Natural killer cell treated with Interleukin-12 subunit alpha and Interleukin-12 subunit beta and Interleukin-15 and Interleukin-18, amount 100 ng/mL, for 72 hours (primary cell): ENCODE measurements at regions not wholly inside any gene's neighbourhood (a gene's known extent, or its start where the extent isn't known, plus 50 kb on each side); places are given as distances from the start of the nearest gene placed in this dataset.

Source experiments
- ATAC-seq, 2 donors: fragments of 150-1000 bp; cut with Tn5 transposase in 1 of 2; sonication (Bioruptor Pico), chemical (Tn5 transposase) in 1 of 2; 2 replicates each; pipeline ENCODE4 v1.10.0; 2021
- DNase-seq: peaks from one replicate; pipeline ENCODE4 v3.0.0; 2022; ENCODE audit warnings: low spot score
- H3K27ac Mint-ChIP-seq, 2 donors: 1 replicate in 1 of 2; 2 replicates in 1 of 2; pipeline ENCODE4 v1.8.0; 2022; ENCODE audit warnings: mixed read lengths in 2 of 2, mild to moderate bottlenecking in 1 of 2, moderate library complexity in 1 of 2
- H3K27me3 Mint-ChIP-seq, 2 donors: 1 replicate in 1 of 2; 2 replicates in 1 of 2; pipeline ENCODE4 v1.8.0; 2022; ENCODE audit warnings: mixed read lengths in 2 of 2
- H3K36me3 Mint-ChIP-seq: one replicate; pipeline ENCODE4 v1.8.0; 2022; ENCODE audit warnings: mixed read lengths
- H3K4me1 Mint-ChIP-seq, 2 donors: 1 replicate in 1 of 2; 2 replicates in 1 of 2; pipeline ENCODE4 v1.8.0; 2022; ENCODE audit warnings: low read depth in 2 of 2, mixed read lengths in 2 of 2, mild to moderate bottlenecking in 1 of 2
- H3K4me3 Mint-ChIP-seq: one replicate; pipeline ENCODE4 v1.8.0; 2022; ENCODE audit warnings: mixed read lengths
- H3K9me3 Mint-ChIP-seq: 2 replicates; pipeline ENCODE4 v1.8.0; 2022; ENCODE audit warnings: mixed read lengths

- H3K36me3 Mint-ChIP-seq = no peaks in the 10 kb centered on the region
- no peak overlapping the region for H3K27ac Mint-ChIP-seq
- no peaks in the 10 kb centered on the region for H3K9me3 Mint-ChIP-seq
- DNase-seq = no peak
- H3K4me3 Mint-ChIP-seq = no peak overlapping the region
- ATAC-seq = no peak
- H3K27me3 Mint-ChIP-seq = peaks cover 0 to 11% of the 10 kb centered on the region in 2 donors
- no peaks in the 10 kb centered on the region for H3K4me1 Mint-ChIP-seq
These were observed 61.8 kb upstream of the EEPD1 start for GRCh38 chr7:36090976-36091873.

DNA sequence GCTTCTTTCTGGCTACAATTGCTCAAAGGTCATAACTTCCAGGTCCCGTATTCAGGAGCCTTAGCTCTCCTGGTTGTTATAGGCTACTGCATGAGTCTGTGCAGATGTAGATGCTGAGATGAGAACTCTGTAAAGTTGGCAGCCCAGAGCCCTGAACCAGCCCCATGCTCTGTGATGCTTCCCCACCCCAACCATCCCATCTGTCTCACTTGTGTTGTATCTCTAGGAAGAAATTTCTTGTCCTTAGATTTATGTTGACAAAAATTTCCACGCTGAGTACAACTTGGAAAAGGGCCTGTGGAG is 61.2 kb upstream of the EEPD1 start:
- H3K4me3 Mint-ChIP-seq = no peak overlapping the region

GRCh38 chr7:36092221-36092771 is 60.8 kb upstream of the EEPD1 start:
- Mint-ChIP-seq H3K4me1 (no peaks in the 10 kb centered on the region), H3K27me3 (peaks cover 0 to 7% of the 10 kb centered on the region in 2 donors), H3K9me3 (no peaks in the 10 kb centered on the region), H3K27ac (no peak overlapping the region), H3K4me3 (no peak overlapping the region), H3K36me3 (no peaks in the 10 kb centered on the region)
- no peak for DNase-seq
- ATAC-seq = no peak

More for the DNA sequence above, 61.2 kb upstream of the EEPD1 start:
- Mint-ChIP-seq H3K9me3 (no peaks in the 10 kb centered on the region), H3K4me1 (no peaks in the 10 kb centered on the region), H3K27ac (no peak overlapping the region), H3K27me3 (peaks cover 0 to 7% of the 10 kb centered on the region in 2 donors), H3K36me3 (no peaks in the 10 kb centered on the region)
- no peak for DNase-seq
- ATAC-seq = no peak

DNA sequence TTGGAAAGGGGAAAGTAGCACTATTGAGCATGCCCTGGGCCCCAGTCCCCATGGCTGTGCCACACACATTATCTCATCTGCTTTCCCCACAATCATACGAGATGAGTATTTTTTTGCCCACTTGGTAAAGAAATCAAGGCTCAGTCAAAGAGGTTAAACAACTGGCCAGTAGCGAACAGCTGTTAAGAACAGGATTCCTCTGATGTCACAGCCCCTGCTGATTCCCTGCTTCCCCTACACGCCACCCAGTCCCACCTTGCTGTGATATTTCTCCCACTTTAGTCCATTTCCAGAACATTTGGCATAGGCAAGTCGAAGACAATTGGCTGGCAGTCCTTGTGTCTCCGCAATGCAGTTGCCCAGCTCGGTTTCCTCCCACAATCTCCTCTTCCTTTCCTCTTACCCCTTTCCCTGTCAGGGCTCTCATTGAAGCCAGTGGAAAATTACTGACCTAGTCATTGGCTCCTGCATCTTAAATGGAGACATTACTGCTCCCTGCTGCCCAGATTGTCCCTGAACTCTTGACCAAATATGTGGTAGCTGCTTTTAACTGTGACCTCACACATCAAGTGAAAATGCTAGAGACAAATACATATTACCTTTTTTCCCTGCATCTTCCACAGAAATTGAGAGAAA is 56.5 kb upstream of the EEPD1 start:
- H3K4me1 Mint-ChIP-seq = no peaks in the 10 kb centered on the region

DNA sequence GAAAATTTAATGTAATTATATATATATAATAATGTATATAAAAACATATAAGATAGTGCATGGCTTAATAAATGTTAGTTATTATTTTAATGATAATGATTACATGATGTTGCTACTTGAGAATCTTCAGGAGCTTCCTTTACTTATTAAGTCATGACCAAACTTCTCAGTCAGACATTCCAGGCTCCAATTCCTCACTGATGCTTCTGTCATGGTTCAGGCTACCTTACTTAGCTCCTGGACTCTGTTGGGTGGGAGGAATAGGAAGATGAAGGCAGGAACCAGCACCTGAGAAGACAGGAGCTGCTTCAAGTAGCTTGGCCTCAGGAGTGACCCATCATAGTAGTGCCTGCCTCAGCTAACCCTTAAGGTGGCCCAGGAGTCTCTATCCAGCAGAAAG is 55.0 kb upstream of the EEPD1 start:
- Mint-ChIP-seq H3K9me3 (no peaks in the 10 kb centered on the region), H3K27me3 (peaks cover 6 to 12% of the 10 kb centered on the region in 2 donors), H3K27ac (no peak overlapping the region), H3K36me3 (peaks cover 4% of the 10 kb centered on the region), H3K4me3 (no peak overlapping the region), H3K4me1 (no peaks in the 10 kb centered on the region)
- no peak for ATAC-seq
- DNase-seq = no peak

More for the DNA sequence above, 56.5 kb upstream of the EEPD1 start:
- Mint-ChIP-seq H3K36me3 (peaks cover 4% of the 10 kb centered on the region), H3K4me3 (no peak overlapping the region), H3K9me3 (no peaks in the 10 kb centered on the region), H3K27ac (no peak overlapping the region), H3K27me3 (peaks cover 6 to 12% of the 10 kb centered on the region in 2 donors)
- ATAC-seq (no peak), DNase-seq (no peak)

DNA sequence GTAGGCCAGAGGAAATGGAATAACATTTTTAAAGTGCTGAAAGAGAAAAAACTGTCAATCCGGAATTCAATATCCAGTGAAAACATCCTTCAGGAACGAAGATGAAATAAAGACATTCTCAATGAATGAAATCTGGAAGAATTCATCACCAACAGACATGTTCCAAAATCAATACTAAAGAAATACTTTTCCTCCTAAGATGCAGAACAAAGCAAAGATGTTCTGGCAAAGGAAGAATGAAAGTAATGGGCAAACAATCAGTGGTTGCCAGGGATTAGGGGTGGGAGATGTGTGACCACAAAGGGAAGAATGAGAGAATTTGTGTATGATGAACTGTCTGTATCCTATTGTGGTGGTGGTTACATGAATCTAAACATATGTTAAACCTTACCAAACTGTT is 52.8 kb upstream of the EEPD1 start:
- no peak overlapping the region for H3K27ac Mint-ChIP-seq
- no peak for ATAC-seq
- no peaks in the 10 kb centered on the region for H3K4me1 Mint-ChIP-seq
- H3K27me3 Mint-ChIP-seq = peaks cover 6 to 13% of the 10 kb centered on the region in 2 donors
- H3K4me3 Mint-ChIP-seq = no peak overlapping the region
- DNase-seq = no peak
- no peaks in the 10 kb centered on the region for H3K9me3 Mint-ChIP-seq
- H3K36me3 Mint-ChIP-seq = peaks cover 4% of the 10 kb centered on the region

GRCh38 chr7:36100634-36101033 is 52.4 kb upstream of the EEPD1 start:
- Mint-ChIP-seq H3K9me3 (no peaks in the 10 kb centered on the region), H3K4me3 (no peak overlapping the region), H3K36me3 (peaks cover 4% of the 10 kb centered on the region), H3K4me1 (no peaks in the 10 kb centered on the region), H3K27ac (no peak overlapping the region), H3K27me3 (peaks cover 6 to 10% of the 10 kb centered on the region in 2 donors)
- DNase-seq (no peak), ATAC-seq (no peak)
